ENCODE measurements at regions not wholly inside any gene's neighbourhood (a gene's known extent, or its start where the extent isn't known, plus 50 kb on each side); places are given as distances from the start of the nearest gene placed in this dataset.
"Not testable (repeated sequence)": the region's sequence is repeated elsewhere in the genome, so short reads cannot be mapped to it uniquely, and the experiment has no call there.

DNA sequence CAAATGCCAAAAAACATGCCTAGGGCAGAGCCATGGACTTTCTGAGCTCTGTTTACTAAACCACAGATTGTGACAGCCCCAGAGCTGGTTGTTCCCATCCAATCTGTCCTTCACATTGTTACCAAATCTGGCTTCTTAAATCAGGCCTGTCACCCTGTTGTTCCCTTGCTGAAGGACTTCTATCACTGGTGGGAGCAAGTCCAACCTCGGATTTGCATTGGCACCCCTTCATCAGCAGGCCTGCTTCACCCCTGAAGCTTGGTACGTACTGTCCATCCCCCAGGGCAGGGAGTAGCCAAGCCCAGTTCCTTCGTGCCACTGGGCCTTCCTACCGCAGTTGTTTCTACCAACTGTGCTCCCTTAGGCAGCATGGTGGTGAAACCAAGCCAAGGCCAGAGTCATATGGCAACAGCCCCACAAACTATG is 357.3 kb upstream of the JARID2 start:
- TF ChIP-seq CTCF (IDR thresholded peaks at IDR 0.05; ENCODE audit: low read depth, low read length) = no peak
- no peak for DNase-seq (ENCODE audit: low read depth, low spot score)
- H3K4me3 ChIP-seq (ENCODE audit: low read depth, low read length) = no peak overlapping the region
- in situ Hi-C loops (cut with HindIII; ENCODE audit: low sequenced_read_pairs) = no loop called here

GRCh38 chr6:14889188-14889587 is 356.7 kb upstream of the JARID2 start:
- no peak for DNase-seq (ENCODE audit: low read depth, low spot score)
- H3K4me3 ChIP-seq (ENCODE audit: low read depth, low read length) = no peak overlapping the region
- in situ Hi-C loops (cut with HindIII; ENCODE audit: low sequenced_read_pairs) = no loop called here
- TF ChIP-seq CTCF (IDR thresholded peaks at IDR 0.05; ENCODE audit: low read depth, low read length) = no peak

DNA sequence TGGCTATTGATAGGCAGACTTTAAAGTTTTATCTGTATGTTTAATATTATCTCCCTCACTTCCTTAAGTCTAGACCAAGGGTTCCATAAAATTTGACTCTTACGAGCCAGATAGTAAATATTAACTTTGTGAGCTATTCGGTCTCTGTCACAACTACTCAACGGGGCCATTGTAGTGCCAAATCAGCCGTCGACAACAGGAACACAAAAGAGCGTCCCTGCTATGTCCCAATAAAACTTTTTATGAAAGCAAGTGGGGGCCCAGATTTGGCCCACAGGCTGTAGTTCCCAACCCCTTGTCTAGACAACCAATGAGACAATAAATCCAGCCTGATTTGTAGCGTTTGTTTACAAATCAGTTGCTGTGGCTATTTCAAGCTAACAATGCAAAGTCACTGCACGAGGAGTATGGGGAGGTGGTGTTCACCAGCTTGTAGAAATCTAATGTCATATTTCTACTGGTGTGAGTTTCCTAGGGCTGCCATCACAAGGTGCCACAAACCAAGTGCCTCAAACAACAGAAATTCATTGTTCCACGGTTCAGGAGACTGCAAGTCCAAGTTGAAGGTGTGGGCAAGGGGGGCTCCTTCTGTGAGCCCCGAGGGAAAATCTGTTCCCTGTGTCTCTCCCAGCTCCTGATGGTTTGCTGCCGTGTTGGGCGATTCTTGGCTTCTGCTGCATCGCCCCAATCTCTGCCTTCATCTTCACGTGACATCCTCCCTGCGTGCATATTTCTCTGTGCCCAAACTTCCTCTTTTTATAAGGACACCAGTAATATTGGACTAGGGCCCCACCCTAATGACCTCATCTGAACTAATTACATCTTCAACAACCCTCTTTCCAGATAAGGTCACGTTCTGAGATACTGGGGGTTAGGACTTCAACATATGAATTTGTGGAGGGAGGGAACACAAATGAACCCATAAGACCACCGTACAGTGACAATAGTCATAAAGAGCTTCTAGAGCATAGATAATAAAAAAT is 356.0 kb upstream of the JARID2 start:
- no peak for DNase-seq (ENCODE audit: low read depth, low spot score)
- no peak overlapping the region for H3K4me3 ChIP-seq (ENCODE audit: low read depth, low read length)
- no peak for TF ChIP-seq CTCF (IDR thresholded peaks at IDR 0.05; ENCODE audit: low read depth, low read length)
- in situ Hi-C loops (cut with HindIII; ENCODE audit: low sequenced_read_pairs) = no loop called here

- in situ Hi-C loops (cut with HindIII; ENCODE audit: low sequenced_read_pairs); DNase-seq (ENCODE audit: low read depth, low spot score); H3K4me3 ChIP-seq (ENCODE audit: low read depth, low read length): not testable (repeated sequence)
Observed at GRCh38 chr6:14891820-14892375, 354.0 kb upstream of the JARID2 start.

DNA sequence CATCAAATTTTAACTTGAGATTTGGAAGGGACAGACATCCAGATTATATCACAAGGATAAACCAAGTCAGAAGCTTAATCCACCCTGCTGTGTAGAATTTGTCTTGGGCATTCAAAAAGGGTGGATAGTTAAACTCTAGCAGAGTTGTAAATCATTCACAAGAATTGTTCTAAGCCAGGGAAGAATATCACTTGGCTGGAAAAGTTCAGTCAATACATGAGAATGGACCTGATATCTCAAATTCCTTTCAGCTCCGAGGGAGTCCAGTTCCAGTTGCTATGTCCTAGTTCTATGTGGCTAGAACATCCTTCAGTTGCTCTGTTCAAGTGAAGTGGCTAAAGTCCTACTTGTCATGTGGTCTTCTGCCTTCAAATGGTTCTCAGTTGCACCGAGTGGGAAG is 351.8 kb upstream of the JARID2 start:
- TF ChIP-seq CTCF (IDR thresholded peaks at IDR 0.05; ENCODE audit: low read depth, low read length) = no peak
- no peak overlapping the region for H3K4me3 ChIP-seq (ENCODE audit: low read depth, low read length)
- no peak for DNase-seq (ENCODE audit: low read depth, low spot score)
- in situ Hi-C loops (cut with HindIII; ENCODE audit: low sequenced_read_pairs) = no loop called here

DNA sequence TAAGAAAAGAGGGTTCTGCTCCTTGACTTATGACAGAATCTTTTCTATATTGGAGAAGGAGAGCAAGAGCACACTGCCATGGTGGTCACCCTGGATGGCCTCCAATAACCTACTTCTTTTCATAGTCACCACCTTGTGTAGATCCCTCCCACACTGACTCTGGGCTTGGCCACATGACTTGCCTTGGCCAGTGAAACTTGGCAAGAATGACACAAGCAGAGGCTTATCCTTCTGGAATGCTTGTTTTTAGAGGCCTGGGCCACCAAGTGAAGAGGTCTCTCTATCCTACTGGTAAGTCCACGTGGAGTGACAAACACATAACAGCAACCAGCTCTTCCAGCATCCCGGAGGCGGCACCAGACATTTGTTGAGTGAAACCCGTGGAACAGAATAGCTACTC is 349.4 kb upstream of the JARID2 start:
- in situ Hi-C loops (cut with HindIII; ENCODE audit: low sequenced_read_pairs) = no loop called here
- no peak overlapping the region for H3K4me3 ChIP-seq (ENCODE audit: low read depth, low read length)
- DNase-seq (ENCODE audit: low read depth, low spot score) = no peak
- TF ChIP-seq CTCF (IDR thresholded peaks at IDR 0.05; ENCODE audit: low read depth, low read length) = no peak

DNA sequence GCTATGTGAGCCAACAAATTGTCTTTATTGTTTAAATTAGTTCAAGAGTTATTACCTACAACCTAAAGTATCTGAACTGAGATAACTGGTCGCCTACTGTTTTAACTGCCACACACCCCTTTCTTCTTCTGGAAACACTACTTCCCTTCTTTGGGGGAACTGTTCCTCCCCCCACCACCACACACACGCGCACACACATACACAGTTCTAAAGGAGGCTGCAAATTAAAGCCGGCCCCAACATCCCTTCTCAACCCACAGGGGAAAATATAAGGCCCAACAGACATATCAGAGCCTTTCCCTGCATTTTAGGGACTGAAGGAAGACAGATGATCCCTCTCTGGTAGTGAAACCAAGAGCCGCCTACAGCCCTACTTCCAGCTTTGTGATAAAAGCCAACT is 348.0 kb upstream of the JARID2 start:
- DNase-seq (ENCODE audit: low read depth, low spot score) = no peak

GRCh38 chr6:14899441-14899840 is 346.4 kb upstream of the JARID2 start:
- H3K4me3 ChIP-seq (ENCODE audit: low read depth, low read length); DNase-seq (ENCODE audit: low read depth, low spot score); in situ Hi-C loops (cut with HindIII; ENCODE audit: low sequenced_read_pairs): not testable (repeated sequence)

More for the DNA sequence above, 348.0 kb upstream of the JARID2 start:
- no peak overlapping the region for H3K4me3 ChIP-seq (ENCODE audit: low read depth, low read length)
- TF ChIP-seq CTCF (IDR thresholded peaks at IDR 0.05; ENCODE audit: low read depth, low read length) = no peak
- in situ Hi-C loops (cut with HindIII; ENCODE audit: low sequenced_read_pairs) = no loop called here

Measured in astrocyte of the spinal cord (primary cell).